ENCODE measurements at regions not wholly inside any gene's neighbourhood (a gene's known extent, or its start where the extent isn't known, plus 50 kb on each side); places are given as distances from the start of the nearest gene placed in this dataset.
"Not testable (repeated sequence)": the region's sequence is repeated elsewhere in the genome, so short reads cannot be mapped to it uniquely, and the experiment has no call there.

DNA sequence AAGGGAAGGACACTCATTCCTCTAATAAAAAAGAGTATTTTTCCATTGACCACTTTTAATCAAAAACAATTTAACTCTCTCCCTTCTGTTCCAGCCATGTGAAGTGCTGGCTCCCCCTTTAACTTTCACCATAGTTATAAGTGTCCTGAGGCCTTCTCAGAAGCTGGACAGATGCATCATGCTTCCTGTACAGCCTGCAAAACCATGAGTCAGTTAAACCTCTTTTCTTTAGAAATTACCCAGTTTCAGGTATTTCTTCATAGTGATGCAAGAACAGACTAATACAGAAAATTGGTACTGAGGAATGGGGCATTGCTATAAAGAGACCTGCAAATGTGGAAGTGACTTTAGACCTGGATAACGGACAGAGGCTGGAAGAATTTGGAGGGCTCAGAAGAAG, 643.6 kb upstream of the DDX18 start:
- intact Hi-C loops (cut with DNase I), result no loop called here
- DNase-seq, result no peak

DNA sequence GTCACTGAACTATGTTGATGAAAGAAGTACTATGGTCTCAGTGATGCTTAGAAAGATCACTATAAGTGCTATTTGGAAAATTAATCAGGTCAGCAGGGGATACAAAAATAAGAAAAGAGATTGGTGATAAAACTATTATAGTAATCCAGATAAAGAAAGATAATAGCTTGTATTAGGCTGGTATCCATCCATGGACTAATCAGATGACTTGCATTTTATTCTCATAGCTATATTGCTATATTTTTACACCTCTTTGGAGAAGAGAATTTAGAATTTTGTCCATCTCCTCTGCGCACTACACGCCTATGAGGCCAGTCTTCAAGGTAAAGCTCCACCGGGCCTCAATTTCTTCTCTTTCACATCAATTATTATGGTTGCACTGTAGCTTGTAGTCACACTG, 635.1 kb upstream of the DDX18 start:
- DNase-seq, result no peak
- intact Hi-C loops (cut with DNase I), result no loop called here

DNA sequence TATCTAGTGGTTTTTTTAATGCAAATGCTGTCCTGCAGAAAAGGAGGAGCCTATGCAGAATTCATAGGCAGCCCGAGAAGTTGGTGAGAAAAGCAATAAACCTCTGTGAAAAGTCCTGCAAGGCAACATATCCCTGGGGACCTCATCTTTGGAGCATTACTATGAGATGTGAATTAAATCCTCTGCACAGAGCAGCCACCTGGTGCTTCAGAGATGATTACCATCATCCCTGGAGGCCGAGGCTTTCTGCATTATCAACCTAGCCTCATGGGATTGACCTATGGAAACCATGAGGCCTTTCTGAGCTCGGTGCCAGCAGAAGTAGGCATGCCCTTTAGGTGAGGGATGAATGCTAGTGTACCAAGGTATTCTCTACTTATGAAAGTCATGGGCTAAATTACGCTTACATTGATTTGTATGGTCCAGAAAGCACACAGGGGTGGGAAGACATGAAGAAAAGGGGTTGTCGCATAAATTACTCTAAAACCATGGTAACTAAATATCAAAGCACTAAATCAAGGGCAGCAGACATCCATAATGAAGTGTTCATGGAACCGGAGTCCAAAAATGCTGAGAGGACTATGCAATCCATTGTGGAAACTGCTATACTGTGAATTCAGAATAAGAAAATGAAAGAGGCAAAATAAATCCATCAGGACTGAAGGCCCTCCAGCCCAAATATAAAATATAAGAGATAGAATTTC, 623.5 kb upstream of the DDX18 start:
- no peak for DNase-seq
- intact Hi-C loops (cut with DNase I), result no loop called here

DNA sequence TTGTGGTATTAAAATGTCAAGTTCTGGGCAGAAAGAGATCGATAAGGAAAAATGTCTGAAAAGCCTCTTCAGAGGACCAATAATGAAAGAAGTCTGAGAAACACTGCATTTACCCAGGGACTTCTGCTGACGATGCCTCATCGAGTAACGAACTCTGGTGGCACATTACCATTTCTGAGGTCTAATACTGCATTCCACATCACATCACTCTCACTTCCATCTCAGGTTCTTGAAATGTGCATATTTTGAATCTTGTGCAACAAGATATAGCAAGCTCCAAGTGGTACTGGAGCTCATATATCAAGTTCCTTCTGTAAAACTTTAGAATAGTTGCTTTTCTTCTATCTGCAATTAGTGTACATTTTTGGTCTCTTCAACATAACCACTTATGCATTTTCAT, 619.1 kb upstream of the DDX18 start:
- no peak for DNase-seq
- intact Hi-C loops (cut with DNase I), result no loop called here

DNA sequence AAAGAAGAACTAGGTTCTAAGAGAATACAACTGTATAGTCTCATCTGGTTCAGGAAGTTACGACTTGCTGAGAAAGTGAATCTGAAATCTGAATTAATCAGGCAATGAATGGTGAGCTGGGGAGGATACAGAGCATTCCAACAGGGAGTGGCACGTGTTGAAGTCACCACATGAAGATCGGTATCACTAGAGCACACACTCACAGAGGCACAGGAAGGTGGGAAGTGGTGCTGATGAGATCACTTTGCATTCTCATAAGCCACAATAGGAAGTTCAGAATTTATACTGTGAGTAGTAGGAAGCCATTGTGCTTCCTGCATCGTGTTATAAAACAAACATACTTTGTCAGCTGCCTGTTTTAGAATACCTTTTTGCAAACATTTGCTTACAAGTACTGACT, 615.0 kb upstream of the DDX18 start:
- intact Hi-C loops (cut with DNase I), result no loop called here
- no peak for DNase-seq

DNA sequence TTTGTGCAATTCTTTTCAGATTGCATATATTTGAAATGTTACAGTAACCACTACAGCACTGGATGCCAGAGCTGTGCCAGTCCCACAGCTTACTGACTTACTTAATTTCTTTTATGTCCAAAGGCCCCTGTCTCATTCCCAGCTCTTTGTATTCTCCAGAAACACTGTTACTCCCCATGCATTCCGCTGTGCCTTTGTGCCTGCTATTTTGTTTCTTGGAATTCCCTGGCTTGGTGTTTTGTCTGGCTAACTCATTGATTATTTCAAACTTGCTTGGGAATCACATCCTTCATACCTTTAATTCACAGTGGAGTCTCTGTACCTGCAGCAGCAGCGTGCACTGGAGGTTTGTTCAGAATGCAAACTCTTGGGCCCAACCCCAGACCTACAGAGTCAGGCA, 601.9 kb upstream of the DDX18 start:
- DNase-seq, result no peak
- intact Hi-C loops (cut with DNase I), result no loop called here

DNA sequence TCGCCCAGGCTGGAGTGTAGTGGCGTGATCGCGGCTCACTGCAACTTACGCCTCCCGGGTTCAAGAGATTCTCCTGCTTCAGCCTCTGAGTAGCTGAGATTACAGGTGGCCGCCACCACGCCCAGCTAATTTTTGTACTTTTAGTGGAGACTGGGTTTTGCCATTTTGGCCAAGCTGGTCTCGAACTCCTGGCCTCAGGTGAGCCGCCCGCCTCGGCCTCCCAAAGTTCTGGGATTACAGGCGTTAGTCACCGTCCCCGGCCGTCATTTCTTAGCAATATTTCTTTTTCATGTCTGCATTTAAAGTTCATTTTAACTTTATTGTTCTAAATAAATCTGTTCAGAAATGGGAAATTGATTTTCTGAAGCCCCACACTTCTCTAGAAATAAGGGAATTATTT, 597.3 kb upstream of the DDX18 start:
- DNase-seq, result peak in 3 of 10 donors; percentile 56 to 79 (median 67)
- intact Hi-C loops (cut with DNase I), result no loop called here

DNA sequence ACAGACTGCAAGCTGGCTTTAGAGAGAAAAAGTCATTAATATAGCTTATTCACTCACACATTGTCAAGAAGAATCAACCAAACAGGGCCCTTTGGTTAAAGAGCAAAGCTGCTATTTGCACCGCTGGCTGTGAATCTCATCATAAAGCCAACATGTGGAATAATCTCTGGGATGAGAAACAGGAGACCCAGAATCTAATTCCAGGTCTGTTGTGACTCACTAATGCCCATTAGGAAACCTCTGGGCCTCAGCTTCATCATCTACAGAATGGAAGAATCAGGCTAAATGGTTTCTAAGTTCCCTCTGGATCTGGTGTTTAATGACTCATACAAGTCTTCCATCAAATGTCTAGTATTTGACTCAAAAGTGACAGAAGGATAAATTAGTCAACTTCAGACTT, 591.7 kb upstream of the DDX18 start:
- DNase-seq, result no peak
- intact Hi-C loops (cut with DNase I), result no loop called here

DNA sequence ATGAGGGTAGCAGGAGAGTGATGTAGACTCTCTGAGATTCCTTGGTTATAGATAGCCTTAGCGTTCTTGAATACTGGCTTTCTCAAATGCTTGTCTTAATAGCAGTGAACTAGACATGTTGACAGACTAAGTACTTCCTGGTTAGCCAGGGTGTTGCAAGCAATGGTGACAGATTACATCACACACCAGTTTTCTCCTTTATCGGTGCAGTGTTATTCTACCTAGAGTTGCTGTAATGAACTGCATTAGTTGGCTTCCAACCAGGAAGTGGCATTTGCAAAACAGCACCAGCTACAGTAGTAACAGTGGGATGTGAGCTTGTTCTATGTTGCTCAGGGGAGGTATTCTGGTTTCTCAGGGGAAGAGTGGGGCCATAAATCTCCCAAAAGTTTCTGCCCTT, 582.2 kb upstream of the DDX18 start:
- intact Hi-C loops (cut with DNase I), result no loop called here
- no peak for DNase-seq

DNA sequence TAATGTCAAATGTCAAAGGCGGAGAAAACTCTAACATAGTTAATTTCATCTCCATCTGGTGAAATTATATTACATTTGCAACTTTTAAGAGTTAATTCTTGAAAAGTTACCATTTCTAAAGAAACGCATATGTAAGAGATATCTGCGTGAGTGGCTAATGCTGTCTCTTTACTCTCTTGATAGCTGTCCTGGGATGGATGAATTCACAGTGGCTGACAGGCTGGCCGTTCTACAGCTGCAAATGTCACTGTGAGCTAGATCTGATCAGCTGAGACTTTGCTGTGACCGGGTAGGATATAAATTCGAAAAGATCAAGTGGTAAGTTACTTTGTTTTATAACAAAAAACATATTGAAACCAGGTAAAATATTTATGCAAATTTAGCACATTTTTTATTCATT, 557.1 kb upstream of the DDX18 start:
- DNase-seq, result no peak
- intact Hi-C loops (cut with DNase I), result no loop called here

DNA sequence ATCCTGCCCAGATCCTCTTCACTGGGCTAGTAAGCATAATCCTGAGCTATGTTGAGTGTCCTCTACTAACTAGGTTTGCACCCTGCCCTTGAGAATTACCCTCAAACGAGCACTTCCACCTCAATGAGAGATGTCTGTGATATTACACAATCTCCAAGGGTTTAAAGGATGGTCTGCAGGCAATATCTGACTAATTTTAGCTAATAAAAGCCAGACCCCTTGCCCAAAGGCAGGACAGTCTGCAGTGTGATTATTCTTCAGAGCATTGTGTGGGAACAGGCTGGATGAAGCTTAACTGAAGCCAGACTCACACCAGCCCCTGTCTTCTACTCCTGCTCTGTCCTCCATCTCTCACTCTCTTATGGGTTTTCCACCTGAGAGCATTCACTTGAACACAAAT, 544.9 kb upstream of the DDX18 start:
- no peak for DNase-seq
- intact Hi-C loops (cut with DNase I), result no loop called here

DNA sequence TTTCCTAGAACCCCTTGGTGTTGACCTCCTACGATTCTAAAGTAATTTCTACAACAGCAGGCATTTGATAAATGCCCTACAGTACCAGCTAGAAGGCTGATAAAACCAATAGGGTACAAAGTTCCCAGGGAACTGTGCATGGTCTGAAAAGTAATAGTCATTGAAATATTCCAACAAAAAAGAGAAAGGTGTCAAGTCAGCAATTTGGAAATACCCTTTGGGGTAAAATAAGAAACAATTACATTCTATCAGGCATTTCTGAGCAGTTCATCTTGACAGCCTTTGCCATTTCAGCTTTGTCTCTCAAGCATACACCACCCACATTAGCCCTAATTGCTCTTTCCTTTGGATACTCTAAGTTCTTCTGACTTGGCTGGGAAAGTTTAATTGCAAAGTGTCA, 542.9 kb upstream of the DDX18 start:
- intact Hi-C loops (cut with DNase I), result no loop called here

DNA sequence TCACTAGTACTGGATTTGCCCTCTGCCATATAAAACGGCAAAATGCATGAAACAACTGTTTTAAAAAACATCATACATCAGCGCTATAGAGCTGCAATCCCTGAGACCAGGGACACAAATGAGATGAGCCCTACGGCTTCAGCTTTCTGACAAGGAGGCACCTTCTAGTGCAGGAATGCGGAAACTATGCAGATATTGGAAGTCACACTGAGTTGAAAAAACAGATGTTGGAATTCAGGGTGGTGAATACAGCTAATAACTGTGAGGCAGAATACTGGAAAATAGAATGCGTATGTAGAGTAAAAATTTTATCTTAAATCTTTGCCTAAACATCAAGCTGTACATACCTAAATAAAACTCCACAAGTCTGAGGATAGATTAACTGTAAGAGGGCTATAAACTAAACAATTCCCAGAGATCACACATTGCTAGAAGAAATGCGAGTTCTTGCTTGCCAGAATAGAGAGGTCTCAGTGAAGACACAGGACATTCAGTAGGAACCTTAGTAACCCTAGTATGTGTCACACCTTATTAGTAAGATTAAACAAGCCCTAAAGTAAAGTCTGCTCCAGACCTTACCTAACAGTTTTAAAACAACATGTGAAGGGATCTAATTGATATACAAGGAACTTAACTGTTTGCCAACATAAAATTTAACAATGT, 541.4 kb upstream of the DDX18 start:
- no peak for DNase-seq
- intact Hi-C loops (cut with DNase I), result no loop called here

More for the DNA sequence above, 542.9 kb upstream of the DDX18 start:
- no peak for DNase-seq

DNA sequence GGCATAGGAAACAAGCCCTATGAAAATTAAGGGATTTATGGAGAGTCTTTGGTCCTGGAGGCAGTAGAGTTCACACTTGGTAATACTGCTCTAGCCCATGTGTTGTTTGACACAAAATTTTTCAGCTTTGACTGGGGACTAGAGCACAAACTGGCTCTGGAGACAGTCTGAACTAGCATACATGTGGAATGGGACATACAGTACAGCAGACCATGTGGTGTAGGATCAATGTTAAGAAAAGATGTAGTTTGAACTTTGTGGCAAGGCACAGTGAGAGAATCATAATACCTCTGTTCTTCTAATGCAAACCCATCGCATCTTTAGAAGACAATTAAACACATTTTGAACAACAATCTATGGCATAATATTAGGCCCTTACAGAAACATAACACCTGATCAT, 521.5 kb upstream of the DDX18 start:
- intact Hi-C loops (cut with DNase I), result no loop called here
- no peak for DNase-seq

DNA sequence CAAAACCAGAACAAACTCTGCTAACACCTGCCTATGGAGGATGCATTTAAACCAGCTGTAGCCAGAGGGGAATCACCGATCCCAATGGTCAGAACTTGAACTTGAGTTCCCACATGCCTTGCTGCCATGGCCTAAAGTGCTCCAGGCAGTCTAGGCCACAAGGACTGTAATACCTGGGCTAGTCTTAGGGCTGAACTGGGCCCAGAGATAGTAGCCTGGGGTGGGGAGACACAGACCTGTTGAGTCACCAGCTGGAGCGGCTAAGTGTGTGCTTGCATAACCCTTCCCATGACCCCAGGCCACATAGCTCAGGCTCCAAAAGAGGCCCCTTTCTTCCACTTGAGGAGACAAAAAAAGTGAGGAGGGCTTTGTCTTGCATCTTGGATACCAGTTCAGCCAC, 515.0 kb upstream of the DDX18 start:
- no peak for DNase-seq
- intact Hi-C loops (cut with DNase I), result no loop called here

DNA sequence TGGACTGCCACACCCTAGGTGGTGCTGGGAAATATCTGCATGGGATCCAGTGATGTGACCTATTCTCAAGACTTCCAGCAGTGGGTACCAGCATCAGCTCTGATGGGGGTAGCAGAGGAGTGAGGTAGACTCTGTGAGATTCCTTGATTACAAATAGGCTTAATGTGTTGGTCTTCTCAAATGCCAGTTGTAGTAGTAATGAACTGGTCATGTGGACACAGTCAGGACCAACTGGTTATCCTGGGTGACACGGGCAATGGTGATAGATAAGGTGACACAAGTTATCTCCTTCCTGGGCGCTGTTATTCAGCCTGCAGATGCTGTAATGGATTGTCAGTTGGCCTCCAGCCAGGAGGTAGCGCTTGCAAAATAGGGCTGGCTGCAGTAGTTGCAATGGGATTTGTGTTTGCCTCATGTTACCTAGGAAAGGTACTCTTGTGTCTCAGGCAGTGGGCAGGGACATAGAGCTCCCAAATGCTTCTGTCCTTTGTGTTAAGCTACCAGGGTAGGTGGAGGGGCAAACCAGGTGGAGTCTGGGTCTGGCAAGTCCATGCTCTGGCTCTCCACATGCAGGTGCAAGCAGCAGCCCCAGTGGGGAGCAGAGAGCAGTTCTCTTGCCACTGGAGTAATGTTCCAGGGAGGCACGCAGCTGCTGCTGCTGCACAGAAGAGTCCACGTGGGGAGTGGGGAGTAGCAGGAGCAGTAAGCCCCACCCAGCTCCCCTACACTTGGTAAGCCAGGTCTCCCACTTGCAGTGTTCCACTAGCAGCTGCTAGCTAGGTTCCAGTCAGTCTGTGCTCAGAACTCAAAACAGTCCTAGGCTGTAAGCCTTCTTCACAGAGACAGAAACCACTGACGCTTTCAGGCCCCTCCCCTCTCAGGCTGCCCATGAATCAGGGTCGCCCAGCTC, 505.4 kb upstream of the DDX18 start:
- DNase-seq, result peak in 6 of 10 donors; percentile 14 to 89 (median 54)
- intact Hi-C loops (cut with DNase I), result no loop called here

DNA sequence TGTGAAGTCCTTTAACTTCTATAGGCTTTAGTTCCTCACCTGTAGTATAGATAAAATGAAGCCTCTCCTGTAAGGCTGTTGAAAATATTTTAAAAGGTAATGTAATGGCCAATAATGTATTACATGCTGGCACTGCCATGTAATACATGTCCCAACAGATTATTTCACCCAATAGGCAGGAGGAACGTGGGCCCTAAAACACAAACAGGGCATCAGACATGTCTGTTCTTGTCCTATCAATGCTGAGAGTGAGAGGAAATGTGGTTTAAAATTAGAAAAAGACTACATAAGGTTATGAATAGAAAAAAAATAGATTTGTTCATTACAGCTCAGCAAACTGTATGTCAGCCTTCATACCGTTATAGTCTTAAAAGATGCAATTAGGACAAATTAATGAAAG, 492.7 kb upstream of the DDX18 start:
- intact Hi-C loops (cut with DNase I), result no loop called here

DNA sequence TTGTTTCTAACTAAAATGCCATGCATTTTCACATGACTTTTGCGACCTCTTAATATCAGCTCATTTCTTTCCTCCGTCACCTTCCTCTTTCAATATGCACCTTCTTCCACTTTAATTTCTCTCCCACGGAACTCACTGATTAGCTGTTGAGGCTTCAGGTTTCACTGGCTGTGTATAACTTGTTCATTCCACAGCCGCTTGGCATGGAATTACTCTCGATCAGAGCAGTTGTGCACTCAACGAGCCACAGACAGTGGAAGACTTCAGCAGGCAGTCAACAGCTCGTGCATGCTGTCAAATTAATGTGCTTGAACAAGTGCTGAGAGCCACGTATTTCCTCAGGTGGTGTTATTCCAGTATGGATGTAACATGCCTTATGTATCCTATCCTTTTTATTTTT, 491.2 kb upstream of the DDX18 start:
- no peak for DNase-seq
- intact Hi-C loops (cut with DNase I), result no loop called here

More for the DNA sequence above, 492.7 kb upstream of the DDX18 start:
- no peak for DNase-seq

DNA sequence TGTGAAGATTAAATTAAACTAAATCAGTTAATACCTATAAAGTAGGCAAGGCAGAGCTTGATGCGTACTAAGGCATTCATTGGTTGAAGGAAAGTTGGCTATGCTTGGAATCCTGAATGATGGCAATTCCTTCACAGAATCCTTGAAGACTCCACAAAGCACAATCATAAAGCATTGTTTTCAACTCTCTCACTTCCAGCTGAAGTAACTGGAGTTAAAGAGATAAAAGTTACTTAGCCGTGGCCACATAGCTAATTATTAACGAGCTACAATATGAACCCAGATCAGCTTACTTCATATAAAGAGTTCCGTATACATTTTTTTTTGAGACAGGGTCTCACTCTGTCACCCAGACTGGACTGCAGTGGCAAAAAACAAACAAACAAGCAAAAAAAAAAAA, 483.9 kb upstream of the DDX18 start:
- DNase-seq, result no peak
- intact Hi-C loops (cut with DNase I), result no loop called here

DNA sequence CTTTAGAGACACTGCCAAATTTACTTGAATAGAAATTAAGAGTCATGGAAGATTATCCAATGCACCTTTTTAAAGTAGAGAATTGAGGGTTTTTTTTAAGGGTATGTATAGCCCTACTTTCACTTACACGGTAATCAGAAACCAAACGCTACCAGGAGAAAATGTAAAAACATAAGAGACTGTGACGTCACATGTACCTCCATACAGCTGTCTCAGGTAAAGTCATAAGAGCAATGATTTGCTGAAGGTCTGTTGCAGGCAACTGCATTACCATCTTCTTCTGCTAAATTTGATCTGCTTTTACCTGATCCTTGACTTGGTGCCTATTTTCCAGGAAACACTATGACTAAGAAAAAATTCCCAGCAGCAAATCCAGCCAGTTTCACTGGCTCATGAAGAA, 478.5 kb upstream of the DDX18 start:
- no peak for DNase-seq
- intact Hi-C loops (cut with DNase I), result no loop called here

DNA sequence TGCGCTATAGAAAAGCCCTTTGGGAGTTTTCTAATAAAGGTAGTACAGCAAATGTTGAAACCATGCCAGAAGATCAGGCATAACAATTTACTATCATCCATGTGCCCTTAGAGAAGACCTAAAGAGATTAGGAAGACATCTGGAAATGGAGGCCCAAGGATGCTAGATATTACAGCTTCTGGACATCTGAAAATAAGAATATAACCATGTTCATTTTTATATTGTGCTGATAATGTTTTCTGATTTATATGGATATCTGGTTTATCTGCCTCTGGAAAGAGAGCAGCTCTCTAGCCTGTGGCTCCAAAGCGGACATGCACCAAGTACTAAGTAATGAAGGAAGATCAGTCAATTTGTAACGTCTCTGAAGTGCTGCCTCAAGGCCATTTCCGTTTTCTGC, 478.0 kb upstream of the DDX18 start:
- intact Hi-C loops (cut with DNase I), result no loop called here
- no peak for DNase-seq

DNA sequence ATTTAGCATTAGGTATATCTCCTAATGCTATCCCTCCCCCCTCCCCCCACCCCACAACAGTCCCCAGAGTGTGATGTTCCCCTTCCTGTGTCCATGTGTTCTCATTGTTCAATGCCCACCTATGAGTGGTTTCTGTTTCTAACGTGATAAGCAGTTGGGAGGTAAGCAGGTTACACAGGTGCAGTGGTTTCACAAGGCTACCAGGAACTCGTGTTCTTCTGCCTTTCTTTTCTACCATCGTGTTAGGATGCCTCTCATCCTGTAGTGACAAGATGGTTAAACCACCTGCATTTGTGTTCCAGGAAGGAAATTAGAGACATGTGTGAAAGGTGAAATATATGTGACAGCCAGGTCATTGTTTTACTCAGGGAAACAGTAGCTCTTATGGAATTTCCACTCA, 476.5 kb upstream of the DDX18 start:
- intact Hi-C loops (cut with DNase I), result not testable (repeated sequence)

More for the DNA sequence above, 476.5 kb upstream of the DDX18 start:
- DNase-seq, result not testable (repeated sequence)
